GM19467 (cell line): ENCODE measurements at regions not wholly inside any gene's neighbourhood (a gene's known extent, or its start where the extent isn't known, plus 50 kb on each side); places are given as distances from the start of the nearest gene placed in this dataset.
"Not testable (repeated sequence)": the region's sequence is repeated elsewhere in the genome, so short reads cannot be mapped to it uniquely, and the experiment has no call there.

Experiments
- ATAC-seq: cut with Tn5 transposase; IDR thresholded peaks from one replicate; pipeline ENCODE4 v1.9.1; 2021; ENCODE audit warnings: mild to moderate bottlenecking, moderate library complexity; ENCODE audit not compliant: unreplicated experiment

- no peak for ATAC-seq
Observed at GRCh38 chr7:138309186-138309585, 150.9 kb upstream of the TRIM24 start.

- ATAC-seq, result no peak
Observed at GRCh38 chr7:138313829-138314178, 146.3 kb upstream of the TRIM24 start.

DNA sequence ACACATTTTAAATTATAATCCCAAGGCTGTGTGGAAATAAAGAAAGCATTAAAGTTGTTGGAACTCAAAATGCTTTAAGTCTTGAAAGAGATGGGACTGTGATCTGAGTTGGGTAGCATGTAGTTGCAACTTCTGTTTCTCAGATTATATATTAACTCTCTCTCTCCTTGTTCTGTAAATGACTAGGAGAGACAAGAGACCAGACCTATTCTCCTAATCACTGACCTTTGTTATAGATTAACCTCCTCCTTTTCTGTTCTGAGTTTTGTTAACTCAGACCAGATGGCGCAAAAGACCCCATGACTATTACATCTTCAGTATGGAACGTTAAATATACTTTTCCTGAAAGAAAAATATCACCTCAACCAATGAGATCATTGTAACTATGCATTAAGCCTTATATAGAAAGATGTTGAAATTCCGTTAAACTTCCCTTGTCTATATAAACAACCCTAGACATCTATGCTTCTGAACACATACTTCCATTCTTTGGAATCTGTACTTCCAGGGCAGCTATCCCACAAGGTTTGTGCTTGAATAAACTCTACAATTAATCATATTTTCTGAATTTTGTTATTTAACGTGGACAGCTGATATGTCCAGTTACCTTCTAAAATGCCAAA, 143.5 kb upstream of the TRIM24 start:
- peak; percentile 95 for ATAC-seq

- no peak for ATAC-seq
Observed at GRCh38 chr7:138317044-138317596, 142.9 kb upstream of the TRIM24 start.

GRCh38 chr7:138324941-138325340, 135.1 kb upstream of the TRIM24 start:
- ATAC-seq, result no peak

- no peak for ATAC-seq
Observed at GRCh38 chr7:138325434-138325833, 134.6 kb upstream of the TRIM24 start.

- no peak for ATAC-seq
Observed at GRCh38 chr7:138328215-138328614, 131.8 kb upstream of the TRIM24 start.

DNA sequence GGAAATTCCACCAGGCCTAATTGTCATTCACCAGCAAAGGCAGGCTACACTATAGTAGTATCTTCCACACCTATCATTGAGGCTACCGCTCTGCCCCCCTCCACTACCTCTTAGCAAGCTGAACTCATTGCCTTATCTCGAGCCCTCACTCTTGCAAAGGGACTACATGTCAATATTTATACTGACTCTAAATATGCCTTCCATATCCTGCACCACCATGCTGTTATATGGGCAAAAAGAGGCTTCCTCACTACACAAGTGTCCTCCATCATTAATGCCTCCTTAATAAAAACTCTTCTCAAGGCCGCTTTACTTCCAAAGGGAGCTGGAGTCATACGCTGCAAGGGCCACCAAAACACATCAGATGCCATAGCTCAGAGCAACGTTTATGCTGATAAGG, 127.2 kb upstream of the TRIM24 start:
- ATAC-seq, result not testable (repeated sequence)

DNA sequence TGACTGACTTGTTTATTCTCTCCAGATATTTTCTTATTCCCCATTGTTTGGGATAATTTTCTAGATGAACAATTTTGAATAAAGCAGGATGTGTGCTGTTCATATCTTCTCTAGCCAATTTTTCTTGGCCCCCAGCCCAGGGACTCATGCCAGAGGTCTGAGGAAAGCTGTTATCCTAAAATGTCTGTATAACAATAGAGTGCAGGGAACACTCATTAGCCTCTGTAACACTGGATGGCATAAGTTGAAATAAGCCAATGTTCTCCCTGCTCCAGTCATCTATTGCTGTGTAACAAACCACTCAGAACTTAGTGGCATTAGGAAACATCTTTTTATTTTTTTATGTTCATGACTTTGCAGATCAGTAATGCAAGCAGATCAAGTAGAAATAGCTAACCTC, 121.7 kb upstream of the TRIM24 start:
- ATAC-seq, result no peak

DNA sequence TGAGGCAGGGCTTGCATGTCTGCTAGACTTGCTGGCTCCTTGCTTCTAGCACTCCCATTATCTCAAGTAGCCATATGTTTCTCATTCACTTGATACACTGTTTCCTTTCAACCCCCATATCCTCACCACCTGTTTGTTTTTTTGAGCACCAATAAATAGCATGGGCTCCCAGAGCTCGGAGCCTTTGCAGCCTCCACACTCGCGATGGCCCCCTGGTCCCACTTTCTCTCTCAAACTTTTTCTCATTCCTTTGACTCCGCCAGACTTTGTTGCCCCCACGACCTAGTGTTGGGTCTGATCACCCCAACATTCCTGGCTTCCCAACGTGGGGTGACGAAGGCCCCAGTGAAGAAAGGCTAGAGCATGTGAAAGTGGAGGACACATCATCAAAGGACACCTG, 120.8 kb upstream of the TRIM24 start:
- ATAC-seq, result not testable (repeated sequence)

DNA sequence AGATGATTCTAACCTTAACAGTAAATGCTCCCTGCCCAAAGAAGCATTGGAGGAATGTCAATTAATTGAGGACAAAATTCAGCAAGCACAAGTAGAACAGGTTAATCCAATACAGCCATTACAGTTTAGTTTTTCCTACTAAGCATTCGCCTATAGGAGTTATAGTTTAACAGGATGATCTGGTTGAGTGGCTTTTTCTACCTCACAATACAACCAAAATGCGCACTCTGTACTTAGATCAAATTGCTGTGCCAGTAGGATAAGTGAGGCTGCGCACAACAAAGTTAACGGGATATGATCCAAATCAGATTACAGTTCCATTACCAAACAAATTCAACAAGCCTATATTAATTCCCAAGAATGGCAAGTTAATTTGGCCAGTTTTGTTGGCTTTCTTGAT, 117.1 kb upstream of the TRIM24 start:
- no peak for ATAC-seq

DNA sequence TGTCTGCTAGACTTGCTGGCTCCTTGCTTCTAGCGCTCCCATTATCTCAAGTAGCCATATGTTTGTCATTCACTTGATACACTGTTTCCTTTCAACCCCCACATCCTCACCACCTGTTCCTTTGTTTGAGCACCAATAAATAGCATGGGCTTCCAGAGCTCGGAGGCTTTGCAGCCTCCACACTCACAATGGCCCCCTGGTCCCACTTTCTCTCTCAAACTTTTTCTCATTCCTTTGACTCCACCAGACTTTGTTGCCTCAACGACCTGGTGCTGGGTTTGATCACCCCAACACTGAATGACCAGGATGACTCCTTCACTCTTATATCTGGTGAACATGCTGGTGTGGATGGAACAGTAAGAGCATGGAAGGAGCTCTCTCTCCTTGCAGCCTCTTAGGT, 114.5 kb upstream of the TRIM24 start:
- ATAC-seq, result no peak

DNA sequence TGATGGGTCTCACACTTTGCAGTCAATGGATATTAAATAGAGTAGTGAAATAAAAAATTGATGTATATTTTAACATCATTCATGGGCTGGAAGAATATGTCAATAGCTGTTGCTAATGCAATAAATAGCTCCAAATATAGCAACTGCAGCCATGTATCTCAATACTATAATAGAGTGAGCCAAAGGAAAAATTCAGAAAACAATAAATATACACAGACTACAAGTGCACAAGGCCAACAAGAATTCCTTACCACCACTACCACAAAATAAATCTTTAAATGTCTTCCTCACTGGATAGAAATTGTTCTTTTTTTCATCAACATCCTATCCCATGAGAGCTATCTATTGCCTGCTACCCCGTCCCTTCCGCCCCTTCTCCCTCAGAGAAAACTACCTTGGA, 113.1 kb upstream of the TRIM24 start:
- ATAC-seq, result no peak

DNA sequence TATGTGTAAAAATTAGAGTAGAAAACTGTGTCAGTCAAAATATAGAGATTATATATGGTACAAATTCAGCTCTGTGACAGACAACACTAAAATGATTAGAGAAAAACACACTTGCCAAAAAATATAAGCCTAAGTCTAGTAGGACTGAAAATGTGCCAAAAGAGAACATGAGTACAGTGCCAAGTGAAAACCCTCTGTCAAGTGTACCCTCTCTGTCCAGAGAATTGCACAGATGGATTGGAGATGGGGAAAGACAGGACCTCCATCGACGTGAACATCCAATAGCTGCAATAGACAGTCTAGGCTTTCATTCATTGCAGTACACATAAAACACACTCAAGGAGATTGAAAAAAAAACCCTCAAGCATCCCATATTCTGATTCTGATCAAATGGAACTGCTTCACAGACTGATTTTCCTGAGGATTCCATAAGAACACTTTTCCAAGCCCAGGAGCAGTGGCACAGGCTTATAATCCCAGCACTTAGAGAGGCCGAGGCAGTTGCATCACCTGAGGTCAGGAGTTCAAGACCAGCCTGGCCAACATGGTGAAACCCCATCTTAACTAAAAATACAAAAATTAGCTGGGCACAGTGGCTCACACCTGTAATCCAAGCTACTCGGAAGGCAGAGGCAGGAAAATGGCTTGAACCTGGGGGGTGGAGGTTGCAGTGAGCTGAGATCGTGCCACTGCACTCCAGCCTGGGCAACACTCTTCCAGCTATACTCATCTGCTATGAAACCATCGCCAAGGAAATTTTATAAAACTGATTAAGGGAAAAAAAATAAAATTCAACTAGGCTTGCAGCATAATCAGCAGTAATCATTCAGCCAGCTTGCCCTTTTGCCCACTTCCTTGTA, 110.0 kb upstream of the TRIM24 start:
- ATAC-seq, result no peak

DNA sequence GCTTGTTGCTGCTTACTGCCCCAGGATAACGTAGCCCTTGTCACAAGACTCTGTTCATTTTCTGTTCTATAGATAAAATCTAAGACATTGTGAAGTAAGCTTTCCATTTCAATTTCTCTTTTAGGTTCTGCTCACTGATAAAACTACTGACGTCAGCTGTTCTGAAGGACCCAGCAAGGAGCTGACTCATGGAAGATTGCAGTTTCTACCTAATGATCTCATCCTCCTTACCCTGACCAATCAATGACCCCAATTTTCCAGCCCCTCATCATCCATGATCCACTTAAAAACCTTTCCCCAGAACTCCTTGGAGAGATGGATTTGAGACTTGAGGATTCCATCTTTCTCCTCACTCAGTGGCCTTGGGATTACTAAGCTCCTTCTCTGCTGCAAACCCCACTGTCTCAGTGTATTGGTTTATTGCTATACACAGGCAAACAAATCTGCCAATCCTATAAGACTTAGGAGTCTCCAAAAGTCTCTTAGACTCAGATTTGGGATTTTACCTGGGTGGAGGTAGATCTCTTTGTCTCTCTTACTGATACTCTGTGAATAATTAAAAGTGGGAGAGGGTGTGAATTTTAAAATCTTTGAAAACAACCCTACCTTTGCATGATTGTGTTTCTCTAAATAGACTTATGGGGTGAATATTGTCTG, 109.2 kb upstream of the TRIM24 start:
- ATAC-seq, result no peak

GRCh38 chr7:138352570-138353461, 107.2 kb upstream of the TRIM24 start:
- no peak for ATAC-seq

- ATAC-seq, result no peak
Observed at GRCh38 chr7:138354066-138354465, 106.0 kb upstream of the TRIM24 start.

DNA sequence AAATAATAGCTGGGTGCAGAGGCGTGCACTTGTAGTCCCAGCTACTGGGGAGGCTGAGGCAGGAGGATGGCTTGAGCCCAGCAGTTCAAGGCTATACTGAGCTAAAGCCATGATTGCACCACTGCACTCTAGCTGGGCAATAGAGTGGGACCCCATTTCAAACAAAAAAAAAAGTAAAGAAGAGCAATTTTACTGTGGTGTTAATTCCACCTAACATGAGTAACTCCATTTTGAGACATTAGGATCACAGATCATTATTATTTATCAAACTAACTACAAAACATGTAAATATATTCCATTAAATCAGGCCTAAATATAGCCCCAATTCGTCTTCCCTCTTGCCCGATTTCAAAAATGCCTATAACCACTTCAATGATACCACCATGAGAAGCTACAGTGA, 104.8 kb upstream of the TRIM24 start:
- ATAC-seq, result no peak

GRCh38 chr7:138358850-138359341, 101.2 kb upstream of the TRIM24 start:
- ATAC-seq, result no peak

DNA sequence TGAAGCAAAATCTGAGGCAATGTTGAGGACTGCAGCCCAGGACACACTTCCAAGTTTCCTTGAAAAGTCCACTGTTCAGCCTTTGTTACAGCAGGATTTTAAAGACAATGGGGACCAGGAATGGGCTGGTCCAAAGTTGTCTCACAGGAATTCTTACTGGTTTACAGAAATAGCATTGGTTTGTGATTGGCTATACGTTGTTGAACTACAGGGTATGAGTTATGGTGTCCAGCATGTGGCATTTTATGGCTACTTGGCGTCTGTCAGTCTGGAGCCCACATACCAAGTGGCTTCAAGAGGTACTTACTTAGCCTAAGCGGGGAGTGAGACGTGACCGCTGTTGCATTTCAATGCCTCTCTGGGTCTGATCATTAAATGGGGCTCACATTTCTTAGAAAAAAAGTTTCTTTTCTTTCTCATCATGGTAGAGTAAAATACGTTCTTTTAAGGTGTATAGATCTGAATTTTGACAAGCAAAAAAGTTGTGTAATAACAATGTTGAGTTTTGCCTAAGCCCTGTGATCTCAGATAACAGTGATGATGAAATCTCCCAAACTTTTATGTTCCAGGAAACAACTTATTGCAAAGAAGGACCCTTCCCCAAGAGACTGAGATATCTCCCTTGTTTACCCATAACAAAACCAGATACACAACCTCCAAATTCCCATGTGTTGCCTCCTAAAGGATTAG, 100.0 kb upstream of the TRIM24 start:
- no peak for ATAC-seq
